C4-2B (cell line): ENCODE measurements at regions not wholly inside any gene's neighbourhood (a gene's known extent, or its start where the extent isn't known, plus 50 kb on each side); places are given as distances from the start of the nearest gene placed in this dataset.

ENCODE experiments used
- CTCF ChIP-seq: fragments of 450-650 bp; conservative IDR thresholded peaks from 2 replicates; pipeline ENCODE4 v1.5.1; 2017; ENCODE audit warnings: mild to moderate bottlenecking
- ZFX ChIP-seq: fragments of 450-650 bp; IDR thresholded peaks from 2 replicates; pipeline ENCODE4 v1.6.1; 2017

- TF ChIP-seq CTCF (no peak), ZFX (no peak)
Measured at GRCh38 chr4:138964716-138965426, 50.7 kb upstream of the NOCT start.
